HepG2 (cell line): ENCODE measurements at regions not wholly inside any gene's neighbourhood (a gene's known extent, or its start where the extent isn't known, plus 50 kb on each side); places are given as distances from the start of the nearest gene placed in this dataset.

Source experiments
- ATAC-seq: fragments of 200-7000 bp; cut with Tn5 transposase; 3 replicates; pipeline ENCODE4 v1.9.1; 2020; ENCODE audit warnings: mild to moderate bottlenecking, moderate library complexity
- BruUV-seq: library from RNA; stranded (reverse); fragments of 400-500 nt; replicated peaks from 2 replicates; lab custom pipeline; 2021; lab: Mats Ljungman, UMichigan
- CTCF ChIA-PET: fragments of 300-600 bp; formaldehyde crosslinking; extraction: SDS; loops from one replicate; lab custom pipeline; 2021; ENCODE audit warnings: low total read pairs, inconsistent platforms, low intra/inter-chr PET ratio; lab: Yijun Ruan, JAX
- POLR2A ChIA-PET: fragments of 350-600 bp; sonication (Branson Sonifier 250); formaldehyde crosslinking; loops from one replicate; lab custom pipeline; 2020; ENCODE audit warnings: antibody characterized with exemption, inconsistent platforms; lab: Yijun Ruan, JAX
- DNase-seq: peaks from one replicate; pipeline ENCODE4 v3.0.0-alpha.2; 2015; ENCODE audit warnings: low spot score
- FAIRE-seq: peaks from 3 replicates; lab custom pipeline; 2011; peaks lifted over from hg19 to GRCh38; lab: Jason Lieb, UNC
- H2AFZ ChIP-seq: one replicate; pipeline ENCODE4 v1.6.1; 2011; ENCODE audit warnings: low read length, inconsistent platforms
- H3K27ac ChIP-seq: fragments of 300-600 bp; 3 replicates; pipeline ENCODE4 v1.8.0; 2011; ENCODE audit warnings: mixed run types, mild to moderate bottlenecking, mixed read lengths, low read length, inconsistent platforms; ENCODE audit not compliant: insufficient read depth; ENCODE audit errors: extremely low read length
- H3K27me3 ChIP-seq, 2 experiments: fragments of 200-600 bp in 1 of 2; 2 replicates in 1 of 2; 3 replicates in 1 of 2; pipeline versions ENCODE4 v1.6.0 to v1.8.0; 2011; ENCODE audit warnings: low read length in 2 of 2, mild to moderate bottlenecking in 2 of 2, moderate library complexity in 2 of 2, inconsistent platforms in 1 of 2; ENCODE audit not compliant: insufficient read depth in 2 of 2, control insufficient read depth in 1 of 2
- H3K36me3 ChIP-seq, 2 experiments: fragments of 200-600 bp in 1 of 2; replicated peaks in 1 of 2; 2 replicates in 1 of 2; 3 replicates in 1 of 2; pipeline versions ENCODE4 v1.5.1 to v1.8.0; 2011; ENCODE audit warnings: low read length in 2 of 2, inconsistent platforms in 1 of 2; ENCODE audit not compliant: insufficient read depth in 2 of 2, control insufficient read depth in 1 of 2
- H3K4me1 ChIP-seq: 2 replicates; pipeline ENCODE4 v1.5.1; 2012; ENCODE audit warnings: low read length, inconsistent platforms; ENCODE audit not compliant: insufficient read depth
- H3K4me2 ChIP-seq: 2 replicates; pipeline ENCODE4 v1.6.0; 2011; ENCODE audit warnings: low read depth, low read length, inconsistent platforms
- H3K4me3 ChIP-seq, 3 experiments: fragments of 200-600 bp in 1 of 3; sonication (generic), shearing (Covaris generic) in 1 of 3; replicated peaks in 1 of 3; 2 replicates each; pipeline ENCODE4 v1.5.1; 2011 to 2016; ENCODE audit warnings: low read length in 3 of 3, inconsistent platforms in 2 of 3, low read depth in 2 of 3, mild to moderate bottlenecking in 2 of 3, control low read depth in 1 of 3, mixed read lengths in 1 of 3; ENCODE audit not compliant: insufficient read depth in 1 of 3
- H3K79me2 ChIP-seq: one replicate; pipeline ENCODE4 v1.6.1; 2011; ENCODE audit warnings: low read length, inconsistent platforms; ENCODE audit not compliant: insufficient read depth
- H3K9ac ChIP-seq: 2 replicates; pipeline ENCODE4 v1.6.0; 2011; ENCODE audit warnings: mild to moderate bottlenecking, low read depth, low read length, inconsistent platforms; ENCODE audit not compliant: insufficient read depth
- H3K9me3 ChIP-seq: 2 replicates; pipeline ENCODE4 v1.5.1; 2012; ENCODE audit warnings: mild to moderate bottlenecking, low read length
- H4K20me1 ChIP-seq: 2 replicates; pipeline ENCODE4 v1.6.0; 2011; ENCODE audit warnings: inconsistent platforms, mild to moderate bottlenecking, low read length, moderate library complexity; ENCODE audit not compliant: insufficient read depth
- ATF7-NPFF ChIP-seq: sonication (generic); formaldehyde crosslinking; IDR thresholded peaks from 2 replicates; pipeline ENCODE4 v1.8.1; 2023; ENCODE audit warnings: mild to moderate bottlenecking, low read depth, missing genetic modification reagents, moderate library complexity
- CAMTA2 ChIP-seq: sonication (generic); formaldehyde crosslinking; IDR thresholded peaks from 2 replicates; pipeline ENCODE4 v1.4.0; 2020; ENCODE audit warnings: mild to moderate bottlenecking, missing genetic modification reagents, borderline replicate concordance
- DNMT3B ChIP-seq: conservative IDR thresholded peaks from 2 replicates; pipeline ENCODE4 v1.6.1; 2016; ENCODE audit warnings: missing biosample characterization, control low read depth
- FOXM1 ChIP-seq: sonication (generic); formaldehyde crosslinking; IDR thresholded peaks from 2 replicates; pipeline ENCODE4 v1.5.0; 2020; ENCODE audit warnings: missing genetic modification reagents
- HOXA9 ChIP-seq: sonication (generic); formaldehyde crosslinking; IDR thresholded peaks from 2 replicates; pipeline ENCODE4 v1.8.1; 2022; ENCODE audit warnings: missing genetic modification reagents, mild to moderate bottlenecking, moderate library complexity, borderline replicate concordance
- NFRKB ChIP-seq: fragments of 450-650 bp; IDR thresholded peaks from 2 replicates; pipeline ENCODE4 v1.6.1; 2017
- SP5 ChIP-seq: IDR thresholded peaks from 2 replicates; pipeline ENCODE4 v1.6.1; 2016; ENCODE audit warnings: low read depth, borderline replicate concordance
- ZFY ChIP-seq: sonication (generic); formaldehyde crosslinking; IDR thresholded peaks from 2 replicates; pipeline ENCODE4 v1.4.0; 2020; ENCODE audit warnings: missing genetic modification reagents
- ZIK1 ChIP-seq: sonication (generic); formaldehyde crosslinking; IDR thresholded peaks from 2 replicates; pipeline ENCODE4 v1.5.0; 2020; ENCODE audit warnings: mild to moderate bottlenecking, low read depth, missing genetic modification reagents, borderline replicate concordance
- ZNF232 ChIP-seq: sonication (generic); formaldehyde crosslinking; IDR thresholded peaks from 2 replicates; pipeline ENCODE4 v1.4.0; 2020; ENCODE audit warnings: missing genetic modification reagents, borderline replicate concordance
- ZNF234 ChIP-seq: sonication (generic); formaldehyde crosslinking; conservative IDR thresholded peaks from 2 replicates; pipeline ENCODE4 v1.5.1; 2020; ENCODE audit warnings: mild to moderate bottlenecking, missing genetic modification reagents
- ZNF382 ChIP-seq: sonication (generic); formaldehyde crosslinking; IDR thresholded peaks from 2 replicates; pipeline ENCODE4 v1.5.0; 2020; ENCODE audit warnings: missing genetic modification reagents, mild to moderate bottlenecking, borderline replicate concordance
- ZNF619 ChIP-seq: sonication (generic); formaldehyde crosslinking; IDR thresholded peaks from 2 replicates; pipeline ENCODE4 v1.4.0; 2020; ENCODE audit warnings: mild to moderate bottlenecking, missing genetic modification reagents
- WGBS: methylation state at CpG from one replicate; pipeline ENCODE4 v1.1.6; 2017; ENCODE audit warnings: low lambda C conversion rate; 5-methylcytosine and 5-hydroxymethylcytosine counted together
- in situ Hi-C: cut with HindIII; loops from 2 replicates; pipeline ENCODE4 v1.10.0; 2017; ENCODE audit warnings: low pct_unique_long_range_greater_than_20kb; ENCODE audit not compliant: extremely low pct_ligation_motif_present
- intact Hi-C: fragments of 100-400 bp; cut with micrococcal nuclease; formaldehyde crosslinking; loops from one replicate; pipeline ENCODE4 v1.10.0; 2022; ENCODE audit not compliant: unreplicated experiment
- TF ChIP-seq, protein P1 (sequence below): sonication (generic); formaldehyde crosslinking; IDR thresholded peaks from 2 replicates; pipeline ENCODE4 v1.4.0; 2020; ENCODE audit warnings: missing genetic modification reagents, borderline replicate concordance
- TF ChIP-seq, protein P2 (sequence below): fragments of 450-650 bp; IDR thresholded peaks from 2 replicates; pipeline ENCODE4 v1.6.1; 2017; ENCODE audit warnings: mild to moderate bottlenecking

DNA sequence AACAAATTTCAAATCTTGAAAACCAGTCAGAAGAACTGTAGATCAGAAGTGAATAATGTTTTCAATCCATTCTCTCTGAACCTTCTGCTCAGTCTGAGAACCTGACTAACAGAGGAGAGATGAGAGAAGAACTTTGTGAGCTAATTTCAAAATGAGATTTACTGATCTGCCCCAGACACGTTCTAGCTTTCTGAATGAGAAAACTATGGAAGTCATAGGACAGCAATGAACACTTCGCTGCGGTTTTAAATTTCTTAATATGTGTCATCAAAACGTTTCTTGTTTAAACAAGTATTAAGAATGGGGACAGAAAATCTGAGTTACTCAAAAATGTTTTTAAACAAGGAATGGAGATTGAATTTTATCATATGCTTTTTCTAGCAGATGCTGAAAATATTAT, 66.6 kb upstream of the FAR2 start (continued):
- TF ChIP-seq ZNF234 (CRISPR knock-in tag) (no peak), HOXA9 (CRISPR knock-in tag) (no peak), CAMTA2 (CRISPR knock-in tag) (no peak), ZNF382 (CRISPR knock-in tag) (no peak), ZNF232 (no peak), NFRKB (no peak), SP5 (CRISPR knock-in tag) (no peak)
- TF ChIP-seq, protein P1, sequence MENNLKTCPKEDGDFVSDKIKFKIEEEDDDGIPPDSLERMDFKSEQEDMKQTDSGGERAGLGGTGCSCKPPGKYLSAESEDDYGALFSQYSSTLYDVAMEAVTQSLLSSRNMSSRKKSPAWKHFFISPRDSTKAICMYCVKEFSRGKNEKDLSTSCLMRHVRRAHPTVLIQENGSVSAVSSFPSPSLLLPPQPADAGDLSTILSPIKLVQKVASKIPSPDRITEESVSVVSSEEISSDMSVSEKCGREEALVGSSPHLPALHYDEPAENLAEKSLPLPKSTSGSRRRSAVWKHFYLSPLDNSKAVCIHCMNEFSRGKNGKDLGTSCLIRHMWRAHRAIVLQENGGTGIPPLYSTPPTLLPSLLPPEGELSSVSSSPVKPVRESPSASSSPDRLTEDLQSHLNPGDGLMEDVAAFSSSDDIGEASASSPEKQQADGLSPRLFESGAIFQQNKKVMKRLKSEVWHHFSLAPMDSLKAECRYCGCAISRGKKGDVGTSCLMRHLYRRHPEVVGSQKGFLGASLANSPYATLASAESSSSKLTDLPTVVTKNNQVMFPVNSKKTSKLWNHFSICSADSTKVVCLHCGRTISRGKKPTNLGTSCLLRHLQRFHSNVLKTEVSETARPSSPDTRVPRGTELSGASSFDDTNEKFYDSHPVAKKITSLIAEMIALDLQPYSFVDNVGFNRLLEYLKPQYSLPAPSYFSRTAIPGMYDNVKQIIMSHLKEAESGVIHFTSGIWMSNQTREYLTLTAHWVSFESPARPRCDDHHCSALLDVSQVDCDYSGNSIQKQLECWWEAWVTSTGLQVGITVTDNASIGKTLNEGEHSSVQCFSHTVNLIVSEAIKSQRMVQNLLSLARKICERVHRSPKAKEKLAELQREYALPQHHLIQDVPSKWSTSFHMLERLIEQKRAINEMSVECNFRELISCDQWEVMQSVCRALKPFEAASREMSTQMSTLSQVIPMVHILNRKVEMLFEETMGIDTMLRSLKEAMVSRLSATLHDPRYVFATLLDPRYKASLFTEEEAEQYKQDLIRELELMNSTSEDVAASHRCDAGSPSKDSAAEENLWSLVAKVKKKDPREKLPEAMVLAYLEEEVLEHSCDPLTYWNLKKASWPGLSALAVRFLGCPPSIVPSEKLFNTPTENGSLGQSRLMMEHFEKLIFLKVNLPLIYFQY (CRISPR knock-in tag): no peak

DNA sequence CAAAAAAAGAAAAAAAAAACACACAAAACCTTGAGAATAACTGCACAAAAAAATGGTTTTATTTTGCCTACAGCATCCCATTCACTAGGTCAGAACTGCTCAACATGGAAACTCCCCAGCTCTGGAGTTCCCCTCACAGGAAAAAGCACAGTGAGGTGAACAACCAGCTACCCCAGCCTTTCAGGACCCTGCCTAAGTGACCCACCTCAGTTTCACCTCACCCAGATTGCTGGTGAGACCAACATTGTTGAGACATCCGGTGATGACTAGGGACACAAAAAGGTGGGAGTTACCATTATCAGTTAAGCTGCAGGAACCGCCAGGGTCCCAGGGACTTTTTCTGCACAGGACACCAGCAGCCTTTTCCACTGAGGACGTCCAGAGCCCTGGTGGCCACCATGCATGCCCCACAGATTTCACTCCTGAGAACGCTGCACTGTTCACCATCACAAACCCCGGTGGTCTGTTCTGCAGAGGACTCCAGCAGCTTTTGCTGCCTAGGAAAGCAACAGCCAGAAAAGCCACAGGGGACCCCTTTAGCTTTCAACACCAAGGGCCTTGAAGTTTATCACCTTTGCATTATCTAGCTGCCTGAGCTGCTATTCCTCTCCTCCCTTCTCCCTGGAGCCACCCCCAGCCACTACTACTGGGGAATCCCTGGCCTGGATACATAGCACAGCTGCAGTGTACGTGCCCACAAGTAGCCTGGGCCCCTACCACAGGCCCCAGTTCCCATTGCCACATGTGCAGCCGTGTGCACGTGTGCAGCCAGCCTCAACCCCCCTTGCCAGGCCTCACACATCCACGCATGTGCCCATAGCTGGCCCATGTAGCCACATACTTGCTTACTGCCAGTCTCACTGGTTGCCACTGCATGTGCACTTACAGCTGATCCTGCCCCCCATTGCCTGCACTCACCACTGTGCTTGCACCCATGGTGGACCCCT, 62.5 kb upstream of the FAR2 start:
- POLR2A ChIA-PET: no interaction called here
- H3K36me3 ChIP-seq: no peaks in the 10 kb centered on the region
- no peaks in the 10 kb centered on the region for H3K9me3 ChIP-seq
- 2% methylated on average over 7 of the region's 9 CpGs for WGBS
- in situ Hi-C loops: no loop called here
- H3K4me1 ChIP-seq: no peaks in the 10 kb centered on the region
- H3K79me2 ChIP-seq: no peaks in the 10 kb centered on the region
- CTCF ChIA-PET: no interaction called here
- H2AFZ ChIP-seq: no peak overlapping the region
- H4K20me1 ChIP-seq: no peaks in the 10 kb centered on the region
- H3K9ac ChIP-seq: no peak overlapping the region
- intact Hi-C loops: no loop called here
- DNase-seq (no peak), ATAC-seq (no peak), FAIRE-seq (no peak)
- no peaks in the 10 kb centered on the region for H3K27me3 ChIP-seq
- no peak overlapping the region for H3K4me3 ChIP-seq
- no peak overlapping the region for H3K27ac ChIP-seq
- no TSS peak for BruUV-seq
- H3K4me2 ChIP-seq: no peak overlapping the region
- TF ChIP-seq DNMT3B (CRISPR knock-in tag) (no peak), ZNF619 (CRISPR knock-in tag) (no peak), ATF7-NPFF (no peak), ZFY (CRISPR knock-in tag) (no peak), ZIK1 (CRISPR knock-in tag) (no peak), FOXM1 (CRISPR knock-in tag) (no peak)
- TF ChIP-seq, protein P2, sequence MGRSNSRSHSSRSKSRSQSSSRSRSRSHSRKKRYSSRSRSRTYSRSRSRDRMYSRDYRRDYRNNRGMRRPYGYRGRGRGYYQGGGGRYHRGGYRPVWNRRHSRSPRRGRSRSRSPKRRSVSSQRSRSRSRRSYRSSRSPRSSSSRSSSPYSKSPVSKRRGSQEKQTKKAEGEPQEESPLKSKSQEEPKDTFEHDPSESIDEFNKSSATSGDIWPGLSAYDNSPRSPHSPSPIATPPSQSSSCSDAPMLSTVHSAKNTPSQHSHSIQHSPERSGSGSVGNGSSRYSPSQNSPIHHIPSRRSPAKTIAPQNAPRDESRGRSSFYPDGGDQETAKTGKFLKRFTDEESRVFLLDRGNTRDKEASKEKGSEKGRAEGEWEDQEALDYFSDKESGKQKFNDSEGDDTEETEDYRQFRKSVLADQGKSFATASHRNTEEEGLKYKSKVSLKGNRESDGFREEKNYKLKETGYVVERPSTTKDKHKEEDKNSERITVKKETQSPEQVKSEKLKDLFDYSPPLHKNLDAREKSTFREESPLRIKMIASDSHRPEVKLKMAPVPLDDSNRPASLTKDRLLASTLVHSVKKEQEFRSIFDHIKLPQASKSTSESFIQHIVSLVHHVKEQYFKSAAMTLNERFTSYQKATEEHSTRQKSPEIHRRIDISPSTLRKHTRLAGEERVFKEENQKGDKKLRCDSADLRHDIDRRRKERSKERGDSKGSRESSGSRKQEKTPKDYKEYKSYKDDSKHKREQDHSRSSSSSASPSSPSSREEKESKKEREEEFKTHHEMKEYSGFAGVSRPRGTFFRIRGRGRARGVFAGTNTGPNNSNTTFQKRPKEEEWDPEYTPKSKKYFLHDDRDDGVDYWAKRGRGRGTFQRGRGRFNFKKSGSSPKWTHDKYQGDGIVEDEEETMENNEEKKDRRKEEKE: no peak
